H9 (cell line): ENCODE measurements at regions not wholly inside any gene's neighbourhood (a gene's known extent, or its start where the extent isn't known, plus 50 kb on each side); places are given as distances from the start of the nearest gene placed in this dataset.

Source experiments
- DNase-seq: peaks from one replicate; pipeline ENCODE4 v3.0.0-alpha.2; 2017
- H2AFZ ChIP-seq: one replicate; pipeline ENCODE4 v1.6.1; 2013; ENCODE audit warnings: mild to moderate bottlenecking, low read length, control low read depth, moderate library complexity
- H2AK5ac ChIP-seq: 2 replicates; pipeline ENCODE4 v1.6.1; 2013; ENCODE audit warnings: low read length, control low read depth, mixed read lengths; ENCODE audit not compliant: insufficient read length
- H2BK120ac ChIP-seq: one replicate; pipeline ENCODE4 v1.6.1; 2013; ENCODE audit warnings: low read depth, mild to moderate bottlenecking, low read length, control low read depth, inconsistent platforms; ENCODE audit not compliant: poor library complexity, severe bottlenecking
- H2BK12ac ChIP-seq: 2 replicates; pipeline ENCODE4 v1.6.1; 2013; ENCODE audit warnings: low read length, control low read depth, mixed read lengths, low read depth; ENCODE audit not compliant: insufficient read length
- H2BK15ac ChIP-seq: 2 replicates; pipeline ENCODE4 v1.6.1; 2013; ENCODE audit warnings: low read depth, low read length, control low read depth
- H2BK20ac ChIP-seq: one replicate; pipeline ENCODE4 v1.6.1; 2013; ENCODE audit warnings: low read depth, mild to moderate bottlenecking, low read length, control low read depth, inconsistent platforms; ENCODE audit not compliant: poor library complexity, severe bottlenecking
- H2BK5ac ChIP-seq: 2 replicates; pipeline ENCODE4 v1.6.1; 2013; ENCODE audit warnings: low read length, control low read depth, mixed read lengths; ENCODE audit not compliant: insufficient read length
- H3K14ac ChIP-seq: 2 replicates; pipeline ENCODE4 v1.6.1; 2013; ENCODE audit warnings: low read length, control low read depth; ENCODE audit not compliant: insufficient read depth
- H3K18ac ChIP-seq: 2 replicates; pipeline ENCODE4 v1.6.1; 2013; ENCODE audit warnings: low read depth, mild to moderate bottlenecking, mixed read lengths, low read length, control low read depth; ENCODE audit not compliant: insufficient read length
- H3K23ac ChIP-seq: 2 replicates; pipeline ENCODE4 v1.6.1; 2013; ENCODE audit warnings: low read length, control low read depth, mixed read lengths, low read depth; ENCODE audit not compliant: insufficient read length
- H3K23me2 ChIP-seq: 2 replicates; pipeline ENCODE4 v1.6.1; 2013; ENCODE audit warnings: low read depth, mild to moderate bottlenecking, mixed read lengths, low read length, control low read depth; ENCODE audit not compliant: insufficient read length, poor library complexity, severe bottlenecking
- H3K27ac ChIP-seq: 2 replicates; pipeline ENCODE4 v1.5.1; 2013; ENCODE audit warnings: low read length, control low read depth, mixed read lengths, low read depth; ENCODE audit not compliant: insufficient read length
- H3K27me3 ChIP-seq: 2 replicates; pipeline ENCODE4 v1.6.1; 2013; ENCODE audit warnings: low read length, control low read depth, inconsistent platforms; ENCODE audit not compliant: insufficient read depth
- H3K4ac ChIP-seq: 2 replicates; pipeline ENCODE4 v1.6.1; 2013; ENCODE audit warnings: low read depth, mild to moderate bottlenecking, control low read depth, inconsistent platforms, low read length, moderate library complexity
- H3K4me1 ChIP-seq: 2 replicates; pipeline ENCODE4 v1.6.1; 2013; ENCODE audit warnings: low read length, control low read depth, inconsistent platforms; ENCODE audit not compliant: insufficient read depth
- H3K4me2 ChIP-seq: 2 replicates; pipeline ENCODE4 v1.6.1; 2013; ENCODE audit warnings: low read length, control low read depth, mixed read lengths; ENCODE audit not compliant: insufficient read length, insufficient read depth
- H3K56ac ChIP-seq: 2 replicates; pipeline ENCODE4 v1.6.1; 2013; ENCODE audit warnings: low read depth, mild to moderate bottlenecking, mixed read lengths, low read length, control low read depth; ENCODE audit not compliant: insufficient read length
- H3K79me1 ChIP-seq: 2 replicates; pipeline ENCODE4 v1.6.1; 2013; ENCODE audit warnings: low read depth, mild to moderate bottlenecking, moderate library complexity, low read length, control low read depth, inconsistent platforms; ENCODE audit not compliant: insufficient read depth, poor library complexity, severe bottlenecking
- H3K79me2 ChIP-seq: 2 replicates; pipeline ENCODE4 v1.6.1; 2013; ENCODE audit warnings: low read length, control low read depth, inconsistent platforms; ENCODE audit not compliant: insufficient read depth
- H3K9ac ChIP-seq: 2 replicates; pipeline ENCODE4 v1.6.1; 2013; ENCODE audit warnings: low read length, control low read depth, mixed read lengths; ENCODE audit not compliant: insufficient read length; ENCODE audit errors: extremely low read depth
- H3K9me3 ChIP-seq: one replicate; pipeline ENCODE4 v1.6.1; 2013; ENCODE audit warnings: low read depth, low read length, inconsistent platforms; ENCODE audit not compliant: control insufficient read depth
- H3T11ph ChIP-seq: one replicate; pipeline ENCODE4 v1.6.1; 2013; ENCODE audit warnings: mild to moderate bottlenecking, low read length, control low read depth, inconsistent platforms
- H4K20me1 ChIP-seq: one replicate; pipeline ENCODE4 v1.6.1; 2013; ENCODE audit not compliant: control insufficient read depth, insufficient read length, insufficient read depth
- H4K5ac ChIP-seq: 2 replicates; pipeline ENCODE4 v1.6.1; 2013; ENCODE audit warnings: low read depth, mild to moderate bottlenecking, mixed read lengths, low read length, control low read depth; ENCODE audit not compliant: insufficient read length
- H4K8ac ChIP-seq: replicated peaks from 2 replicates; pipeline ENCODE4 v1.6.1; 2013; ENCODE audit warnings: low read length, control low read depth, mixed read lengths, low read depth; ENCODE audit not compliant: insufficient read length
- H4K91ac ChIP-seq: 2 replicates; pipeline ENCODE4 v1.6.1; 2013; ENCODE audit warnings: low read depth, mild to moderate bottlenecking, moderate library complexity, mixed read lengths, low read length, control low read depth; ENCODE audit not compliant: insufficient read length
- H3K27ac Mint-ChIP-seq, 3 experiments: 2 replicates in 2 of 3; 3 replicates in 1 of 3; pipeline ENCODE4 v1.8.0; 2020 to 2021; ENCODE audit warnings: mixed read lengths in 3 of 3, mild to moderate bottlenecking in 1 of 3, moderate library complexity in 1 of 3
- H3K27me3 Mint-ChIP-seq: 2 replicates; pipeline ENCODE4 v1.8.0; 2021; ENCODE audit warnings: low read depth, mild to moderate bottlenecking, moderate library complexity, mixed read lengths
- H3K36me3 Mint-ChIP-seq, 3 experiments: 2 replicates in 2 of 3; 3 replicates in 1 of 3; pipeline ENCODE4 v1.8.0; 2020 to 2021; ENCODE audit warnings: low read depth in 3 of 3, mixed read lengths in 3 of 3; ENCODE audit not compliant: insufficient read depth in 1 of 3
- H3K4me1 Mint-ChIP-seq, 2 experiments: 2 replicates each; pipeline ENCODE4 v1.8.0; 2020; ENCODE audit warnings: mixed read lengths in 2 of 2
- H3K4me3 Mint-ChIP-seq, 2 experiments: 2 replicates in 1 of 2; 3 replicates in 1 of 2; pipeline ENCODE4 v1.8.0; 2020 to 2021; ENCODE audit warnings: mild to moderate bottlenecking in 2 of 2, mixed read lengths in 2 of 2, moderate library complexity in 1 of 2
- H3K9me3 Mint-ChIP-seq, 2 experiments: 2 replicates in 1 of 2; 3 replicates in 1 of 2; pipeline ENCODE4 v1.8.0; 2020; ENCODE audit warnings: mild to moderate bottlenecking in 2 of 2, mixed read lengths in 2 of 2, moderate library complexity in 1 of 2
- CTCF ChIP-seq: fragments of 200-600 bp; sonication (generic); conservative IDR thresholded peaks from 3 replicates; pipeline ENCODE4 v1.8.0; 2021; ENCODE audit warnings: antibody characterized with exemption, mild to moderate bottlenecking

- Histone ChIP-seq H3K18ac (no peak overlapping the region), H2BK120ac (no peak overlapping the region), H2BK12ac (no peak overlapping the region), H4K8ac (no peak overlapping the region), H3T11ph (no peak overlapping the region), H3K4me1 (no peaks in the 10 kb centered on the region), H3K4ac (no peak overlapping the region), H2BK5ac (no peak overlapping the region), H3K23ac (no peak overlapping the region), H2BK20ac (no peak overlapping the region), H2AK5ac (no peak overlapping the region), H3K27me3 (no peaks in the 10 kb centered on the region), H3K4me2 (no peak overlapping the region), H4K20me1 (no peaks in the 10 kb centered on the region), H2AFZ (no peak overlapping the region), H3K79me2 (no peaks in the 10 kb centered on the region), H3K56ac (no peak overlapping the region), H3K27ac (no peak overlapping the region), H3K9me3 (no peaks in the 10 kb centered on the region), H3K9ac (no peak overlapping the region), H4K91ac (no peak overlapping the region), H2BK15ac (no peak overlapping the region), H3K14ac (no peak overlapping the region), H4K5ac (no peak overlapping the region), H3K79me1 (no peaks in the 10 kb centered on the region), H3K23me2 (no peaks in the 10 kb centered on the region)
- H3K27ac Mint-ChIP-seq: no peak overlapping the region
- no peaks in the 10 kb centered on the region for H3K27me3 Mint-ChIP-seq
- DNase-seq: no peak
- H3K36me3 Mint-ChIP-seq: peaks cover 0 to 2% (median 0%) of the 10 kb centered on the region in 3 experiments; a peak in 3 of 7 replicates
- peaks cover 0 to 5% of the 10 kb centered on the region in 2 experiments; a peak in 2 of 4 replicates for H3K4me1 Mint-ChIP-seq
- no peak for TF ChIP-seq CTCF
- peaks cover 2 to 13% of the 10 kb centered on the region in 2 experiments; a peak in 4 of 5 replicates for H3K9me3 Mint-ChIP-seq
- no peak overlapping the region for H3K4me3 Mint-ChIP-seq
These were observed 1021.1 kb downstream of the STIM2 start for GRCh38 chr4:27881705-27882104.
